ENCODE measurements at regions not wholly inside any gene's neighbourhood (a gene's known extent, or its start where the extent isn't known, plus 50 kb on each side); places are given as distances from the start of the nearest gene placed in this dataset.

DNA sequence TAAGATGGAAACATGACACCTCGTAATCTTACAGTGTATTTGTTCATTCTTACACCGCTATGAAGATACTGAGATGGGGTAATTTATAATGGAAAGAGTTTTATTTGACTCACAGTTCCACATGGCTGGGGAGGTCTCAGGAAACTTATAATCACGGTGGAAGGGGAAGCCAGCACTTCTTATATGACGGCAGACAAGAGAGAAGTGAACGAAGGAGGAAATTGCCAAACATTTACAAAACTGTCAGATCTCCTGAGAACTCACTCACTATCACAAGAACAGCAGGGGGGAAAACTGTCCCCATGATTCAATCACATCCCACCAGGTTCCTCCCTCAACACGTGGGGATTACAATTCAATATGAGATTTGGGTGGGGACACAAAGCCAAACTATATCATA lies 282.3 kb downstream of the HGF start:
- no peak for TF ChIP-seq EZH2 (IDR thresholded peaks at IDR 0.05; ENCODE audit: borderline replicate concordance, low read length)
- TF ChIP-seq, protein P1, sequence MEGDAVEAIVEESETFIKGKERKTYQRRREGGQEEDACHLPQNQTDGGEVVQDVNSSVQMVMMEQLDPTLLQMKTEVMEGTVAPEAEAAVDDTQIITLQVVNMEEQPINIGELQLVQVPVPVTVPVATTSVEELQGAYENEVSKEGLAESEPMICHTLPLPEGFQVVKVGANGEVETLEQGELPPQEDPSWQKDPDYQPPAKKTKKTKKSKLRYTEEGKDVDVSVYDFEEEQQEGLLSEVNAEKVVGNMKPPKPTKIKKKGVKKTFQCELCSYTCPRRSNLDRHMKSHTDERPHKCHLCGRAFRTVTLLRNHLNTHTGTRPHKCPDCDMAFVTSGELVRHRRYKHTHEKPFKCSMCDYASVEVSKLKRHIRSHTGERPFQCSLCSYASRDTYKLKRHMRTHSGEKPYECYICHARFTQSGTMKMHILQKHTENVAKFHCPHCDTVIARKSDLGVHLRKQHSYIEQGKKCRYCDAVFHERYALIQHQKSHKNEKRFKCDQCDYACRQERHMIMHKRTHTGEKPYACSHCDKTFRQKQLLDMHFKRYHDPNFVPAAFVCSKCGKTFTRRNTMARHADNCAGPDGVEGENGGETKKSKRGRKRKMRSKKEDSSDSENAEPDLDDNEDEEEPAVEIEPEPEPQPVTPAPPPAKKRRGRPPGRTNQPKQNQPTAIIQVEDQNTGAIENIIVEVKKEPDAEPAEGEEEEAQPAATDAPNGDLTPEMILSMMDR (conservative IDR thresholded peaks at IDR 0.05 in 1 of 2, IDR thresholded peaks at IDR 0.05 in 1 of 2; ENCODE audit: extremely low read depth in 1 of 2, insufficient read depth in 1 of 2, low read depth in 1 of 2, low read length in 2 of 2) = no peak
